Lung (tissue), 11 donors: ENCODE measurements at regions not wholly inside any gene's neighbourhood (a gene's known extent, or its start where the extent isn't known, plus 50 kb on each side); places are given as distances from the start of the nearest gene placed in this dataset.

Experiments
- ATAC-seq: fragments of 200-7000 bp; cut with Tn5 transposase; one replicate; pipeline ENCODE4 v1.9.1; 2020; ENCODE audit warnings: moderate number of reproducible peaks; ENCODE audit not compliant: insufficient read depth, low FRiP score
- DNase-seq, 3 donors: peaks; one replicate each; pipeline ENCODE4 v3.0.0-alpha.2; 2013 to 2017
- H3K27ac ChIP-seq, 2 donors: one replicate each; pipeline ENCODE4 v1.5.1; 2013; ENCODE audit warnings: mild to moderate bottlenecking in 2 of 2, moderate library complexity in 2 of 2, control low read depth in 1 of 2, inconsistent platforms in 1 of 2, low read depth in 1 of 2, low read length in 1 of 2
- H3K27me3 ChIP-seq, 3 donors: one replicate each; pipeline ENCODE4 v1.5.1; 2013; ENCODE audit warnings: low read length in 2 of 3; ENCODE audit not compliant: control insufficient read depth in 3 of 3, insufficient read depth in 3 of 3
- H3K36me3 ChIP-seq, 4 donors: one replicate each; pipeline ENCODE4 v1.5.1; 2013; ENCODE audit warnings: low read length in 4 of 4, mild to moderate bottlenecking in 1 of 4, moderate library complexity in 1 of 4; ENCODE audit not compliant: control insufficient read depth in 4 of 4, insufficient read depth in 4 of 4
- H3K4me1 ChIP-seq, 5 donors: one replicate each; pipeline ENCODE4 v1.5.1; 2013; ENCODE audit warnings: low read length in 5 of 5, mild to moderate bottlenecking in 2 of 5, moderate library complexity in 1 of 5; ENCODE audit not compliant: control insufficient read depth in 5 of 5, insufficient read depth in 5 of 5
- H3K4me3 ChIP-seq: one replicate; pipeline ENCODE4 v1.5.1; 2013; ENCODE audit warnings: mild to moderate bottlenecking, control low read depth, moderate library complexity
- H3K9ac ChIP-seq, 2 donors: one replicate each; pipeline ENCODE4 v1.5.1; 2013; ENCODE audit warnings: low read length in 2 of 2, control low read depth in 1 of 2; ENCODE audit not compliant: insufficient read depth in 1 of 2
- H3K9me3 ChIP-seq, 4 donors: one replicate each; pipeline ENCODE4 v1.5.1; 2013; ENCODE audit warnings: low read length in 3 of 4, mild to moderate bottlenecking in 1 of 4, moderate library complexity in 1 of 4; ENCODE audit not compliant: control insufficient read depth in 4 of 4, insufficient read depth in 3 of 4
- WGBS, 2 donors: extraction: QIAGEN DNeasy Blood & Tissue Kit; methylation state at CpG; one replicate each; pipeline ENCODE4 v1.1.7; 2013; 5-methylcytosine and 5-hydroxymethylcytosine counted together
- TF ChIP-seq, protein P1 (sequence below): IDR thresholded peaks from 2 replicates; pipeline ENCODE4 v1.5.1; 2012; ENCODE audit warnings: mild to moderate bottlenecking; ENCODE audit errors: control extremely low read depth, extremely low read depth
- donor health status: control.
- donor health status: control.
- donor health status: Bipolar disorder and iron deficiency.
- donor health status: healthy.
- donor health status: DM: yes; HTN: yes; CAD: no.

DNA sequence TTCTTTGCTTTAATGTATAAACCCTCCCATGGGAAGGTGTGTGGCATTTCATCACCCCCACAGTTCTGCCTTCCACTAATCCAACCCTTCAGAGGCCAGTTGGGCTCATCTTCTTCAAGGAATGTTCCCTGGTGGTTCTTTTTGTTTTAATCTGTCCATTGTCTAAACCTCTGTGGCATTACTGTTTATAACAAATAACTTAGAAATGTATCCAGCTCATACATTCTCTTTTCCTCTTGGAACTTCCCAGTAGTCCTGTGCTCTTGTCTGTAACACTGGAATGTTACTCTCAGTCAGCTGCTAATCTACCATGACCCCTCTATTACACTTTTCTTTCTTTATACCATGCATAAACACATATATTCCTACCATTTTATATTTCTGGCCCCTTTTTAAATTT lies 213.5 kb upstream of the TARS1 start:
- Histone ChIP-seq H3K36me3 (no peaks in the 10 kb centered on the region), H3K4me1 (peaks cover 0 to 12% (median 3%) of the 10 kb centered on the region in 5 donors), H3K9me3 (peaks cover 0 to 8% (median 0%) of the 10 kb centered on the region in 4 donors), H3K9ac (no peak overlapping the region), H3K4me3 (no peak overlapping the region), H3K27ac (no peak overlapping the region), H3K27me3 (no peaks in the 10 kb centered on the region)
- TF ChIP-seq, protein P1, sequence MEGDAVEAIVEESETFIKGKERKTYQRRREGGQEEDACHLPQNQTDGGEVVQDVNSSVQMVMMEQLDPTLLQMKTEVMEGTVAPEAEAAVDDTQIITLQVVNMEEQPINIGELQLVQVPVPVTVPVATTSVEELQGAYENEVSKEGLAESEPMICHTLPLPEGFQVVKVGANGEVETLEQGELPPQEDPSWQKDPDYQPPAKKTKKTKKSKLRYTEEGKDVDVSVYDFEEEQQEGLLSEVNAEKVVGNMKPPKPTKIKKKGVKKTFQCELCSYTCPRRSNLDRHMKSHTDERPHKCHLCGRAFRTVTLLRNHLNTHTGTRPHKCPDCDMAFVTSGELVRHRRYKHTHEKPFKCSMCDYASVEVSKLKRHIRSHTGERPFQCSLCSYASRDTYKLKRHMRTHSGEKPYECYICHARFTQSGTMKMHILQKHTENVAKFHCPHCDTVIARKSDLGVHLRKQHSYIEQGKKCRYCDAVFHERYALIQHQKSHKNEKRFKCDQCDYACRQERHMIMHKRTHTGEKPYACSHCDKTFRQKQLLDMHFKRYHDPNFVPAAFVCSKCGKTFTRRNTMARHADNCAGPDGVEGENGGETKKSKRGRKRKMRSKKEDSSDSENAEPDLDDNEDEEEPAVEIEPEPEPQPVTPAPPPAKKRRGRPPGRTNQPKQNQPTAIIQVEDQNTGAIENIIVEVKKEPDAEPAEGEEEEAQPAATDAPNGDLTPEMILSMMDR, result no peak
- no peak for DNase-seq
- ATAC-seq, result no peak

DNA sequence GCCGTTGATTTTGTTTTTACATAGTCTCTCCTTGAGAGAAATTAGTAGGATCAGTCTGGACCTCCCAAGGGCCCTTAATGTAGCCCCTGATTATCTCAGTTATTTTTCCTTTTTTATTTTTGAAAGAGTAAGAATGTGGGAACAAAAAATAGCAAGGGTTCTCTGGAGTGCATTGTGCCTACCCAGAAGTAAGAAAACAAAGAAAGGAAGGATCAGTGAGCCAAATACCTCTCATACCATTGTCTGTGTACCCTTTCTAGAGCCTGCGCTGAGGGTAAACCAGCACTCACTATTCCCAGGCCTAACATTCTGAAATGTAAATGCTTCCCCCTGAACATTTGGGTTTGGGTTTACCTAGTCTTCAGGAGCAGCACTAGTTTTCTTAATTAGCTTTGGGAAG lies 213.0 kb upstream of the TARS1 start:
- H3K27me3 ChIP-seq, result no peaks in the 10 kb centered on the region
- peaks cover 0 to 8% (median 0%) of the 10 kb centered on the region in 4 donors for H3K9me3 ChIP-seq
- TF ChIP-seq, protein P1, result no peak
- H3K4me1 ChIP-seq, result peaks cover 0 to 17% (median 3%) of the 10 kb centered on the region in 5 donors
- no peak overlapping the region for H3K9ac ChIP-seq
- WGBS, 2 donors, result 64 to 77% methylated on average over 2 of the region's 2 CpGs
- no peak overlapping the region for H3K27ac ChIP-seq
- DNase-seq (no peak), ATAC-seq (no peak)
- H3K36me3 ChIP-seq, result no peaks in the 10 kb centered on the region
- no peak overlapping the region for H3K4me3 ChIP-seq

GRCh38 chr5:33228149-33228548 lies 212.6 kb upstream of the TARS1 start:
- Histone ChIP-seq H3K4me1 (peaks cover 0 to 21% (median 3%) of the 10 kb centered on the region in 5 donors), H3K36me3 (no peaks in the 10 kb centered on the region), H3K27ac (no peak overlapping the region), H3K9me3 (peaks cover 0 to 8% (median 0%) of the 10 kb centered on the region in 4 donors), H3K9ac (no peak overlapping the region), H3K4me3 (no peak overlapping the region), H3K27me3 (no peaks in the 10 kb centered on the region)
- WGBS, 2 donors, result 81 to 91% methylated on average over 3 of the region's 3 CpGs
- DNase-seq (no peak), ATAC-seq (no peak)
- TF ChIP-seq, protein P1, result no peak

DNA sequence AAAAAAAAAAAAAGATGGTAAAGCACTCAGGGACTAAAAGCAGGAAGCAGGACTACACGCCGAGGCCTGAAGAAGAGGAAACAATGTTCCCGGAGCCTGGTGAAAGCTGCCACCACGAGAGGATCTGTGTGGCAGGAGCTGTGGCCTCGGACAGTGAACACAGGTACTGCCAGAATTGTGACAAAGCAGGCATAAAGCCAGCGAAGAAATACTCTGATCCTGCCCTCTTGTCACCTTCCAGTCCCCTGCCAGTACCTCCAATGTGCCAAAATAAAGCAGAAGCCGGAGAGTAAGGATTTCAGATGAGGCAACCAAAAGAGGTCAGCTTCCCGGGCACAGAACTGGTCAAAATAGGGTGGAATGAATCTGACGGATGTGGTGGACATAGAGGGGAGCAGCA lies 211.5 kb upstream of the TARS1 start:
- Histone ChIP-seq H3K9ac (no peak overlapping the region), H3K4me1 (peaks cover 0 to 25% (median 4%) of the 10 kb centered on the region in 5 donors), H3K4me3 (no peak overlapping the region), H3K27me3 (no peaks in the 10 kb centered on the region), H3K9me3 (peaks cover 0 to 8% (median 0%) of the 10 kb centered on the region in 4 donors), H3K27ac (no peak overlapping the region), H3K36me3 (no peaks in the 10 kb centered on the region)
- TF ChIP-seq, protein P1, result no peak
- DNase-seq (no peak), ATAC-seq (no peak)
- WGBS, 2 donors, result 34 to 40% methylated on average over 9 of the region's 9 CpGs
